ENCODE measurements at regions not wholly inside any gene's neighbourhood (a gene's known extent, or its start where the extent isn't known, plus 50 kb on each side); places are given as distances from the start of the nearest gene placed in this dataset.

DNA sequence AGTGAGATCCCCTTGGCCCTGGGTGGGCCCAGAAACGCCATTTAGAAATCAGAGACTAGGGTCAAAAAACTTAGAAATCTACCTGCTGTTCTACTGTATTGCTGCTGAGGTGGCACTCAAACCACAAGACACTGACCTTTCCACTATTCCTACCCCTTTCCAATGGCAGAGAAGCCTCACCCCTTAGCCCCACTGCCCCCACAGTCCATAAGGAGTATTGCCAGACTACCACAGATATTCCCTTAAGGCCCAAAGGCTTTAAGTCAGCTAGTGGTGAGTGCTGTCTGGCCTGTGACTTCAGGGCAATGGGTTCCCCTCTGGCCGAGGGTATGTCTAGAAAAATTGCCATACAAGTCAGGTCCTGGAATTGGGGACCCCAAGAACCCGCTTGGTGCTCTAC lies 656.1 kb downstream of the COL12A1 start:
- TF ChIP-seq, protein P1, sequence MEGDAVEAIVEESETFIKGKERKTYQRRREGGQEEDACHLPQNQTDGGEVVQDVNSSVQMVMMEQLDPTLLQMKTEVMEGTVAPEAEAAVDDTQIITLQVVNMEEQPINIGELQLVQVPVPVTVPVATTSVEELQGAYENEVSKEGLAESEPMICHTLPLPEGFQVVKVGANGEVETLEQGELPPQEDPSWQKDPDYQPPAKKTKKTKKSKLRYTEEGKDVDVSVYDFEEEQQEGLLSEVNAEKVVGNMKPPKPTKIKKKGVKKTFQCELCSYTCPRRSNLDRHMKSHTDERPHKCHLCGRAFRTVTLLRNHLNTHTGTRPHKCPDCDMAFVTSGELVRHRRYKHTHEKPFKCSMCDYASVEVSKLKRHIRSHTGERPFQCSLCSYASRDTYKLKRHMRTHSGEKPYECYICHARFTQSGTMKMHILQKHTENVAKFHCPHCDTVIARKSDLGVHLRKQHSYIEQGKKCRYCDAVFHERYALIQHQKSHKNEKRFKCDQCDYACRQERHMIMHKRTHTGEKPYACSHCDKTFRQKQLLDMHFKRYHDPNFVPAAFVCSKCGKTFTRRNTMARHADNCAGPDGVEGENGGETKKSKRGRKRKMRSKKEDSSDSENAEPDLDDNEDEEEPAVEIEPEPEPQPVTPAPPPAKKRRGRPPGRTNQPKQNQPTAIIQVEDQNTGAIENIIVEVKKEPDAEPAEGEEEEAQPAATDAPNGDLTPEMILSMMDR (IDR thresholded peaks at IDR 0.05), result no peak
- no peak for TF ChIP-seq POLR2A (IDR thresholded peaks at IDR 0.05)
